Gastrocnemius medialis (tissue), 4 donors: ENCODE measurements at regions not wholly inside any gene's neighbourhood (a gene's known extent, or its start where the extent isn't known, plus 50 kb on each side); places are given as distances from the start of the nearest gene placed in this dataset.
A peak's percentile ranks its signal among the peaks of the same experiment; 100 is the strongest.

Experiments
- ATAC-seq, 2 donors: fragments of 150-250 bp; one replicate each; pipeline ENCODE4 v1.9.1; 2016
- DNase-seq, 2 donors: peaks; one replicate each; pipeline ENCODE4 v3.0.0-alpha.2; 2019
- H3K27ac ChIP-seq, 4 donors: fragments of 200-600 bp; sonication (generic); 1 replicate in 1 of 4; 2 replicates in 3 of 4; pipeline ENCODE4 v1.5.1; 2016 to 2018; ENCODE audit warnings: mild to moderate bottlenecking in 2 of 4, moderate library complexity in 1 of 4
- H3K27me3 ChIP-seq, 3 donors: fragments of 200-600 bp; sonication (generic) in 2 of 3; 1 replicate in 1 of 3; 2 replicates in 2 of 3; pipeline versions ENCODE4 v1.5.1 to v1.6.0; 2016 to 2019; ENCODE audit warnings: mild to moderate bottlenecking in 1 of 3, moderate library complexity in 1 of 3
- H3K36me3 ChIP-seq, 2 donors: fragments of 200-600 bp; sonication (generic) in 1 of 2; one replicate each; pipeline ENCODE4 v1.5.1; 2017 to 2018
- H3K4me1 ChIP-seq, 2 donors: fragments of 200-600 bp; sonication (generic) in 1 of 2; one replicate each; pipeline ENCODE4 v1.5.1; 2016 to 2017; ENCODE audit warnings: mild to moderate bottlenecking in 2 of 2
- H3K4me3 ChIP-seq, 4 donors: fragments of 200-600 bp; sonication (generic) in 3 of 4; 1 replicate in 1 of 4; 2 replicates in 3 of 4; pipeline ENCODE4 v1.5.1; 2016 to 2019; ENCODE audit warnings: mild to moderate bottlenecking in 2 of 4
- H3K9me3 ChIP-seq, 3 donors: fragments of 200-600 bp; sonication (generic) in 2 of 3; 1 replicate in 1 of 3; 2 replicates in 2 of 3; pipeline ENCODE4 v1.5.1; 2016 to 2019
- CTCF ChIP-seq, 5 experiments: fragments of 450-650 bp in 3 of 5; fragments of 200-600 bp in 2 of 5; sonication (generic) in 2 of 5; IDR thresholded peaks in 4 of 5; conservative IDR thresholded peaks in 1 of 5; 1 replicate in 4 of 5; 2 replicates in 1 of 5; pipeline ENCODE4 v1.5.1; 2016 to 2019; ENCODE audit warnings: antibody characterized with exemption in 5 of 5, mild to moderate bottlenecking in 3 of 5, moderate library complexity in 3 of 5
- POLR2A ChIP-seq, 2 donors: fragments of 450-650 bp; IDR thresholded peaks; one replicate each; pipeline ENCODE4 v1.6.1; 2017; ENCODE audit warnings: antibody characterized with exemption in 2 of 2, mild to moderate bottlenecking in 2 of 2, moderate library complexity in 2 of 2
- in situ Hi-C, 4 donors: fragments of 200-750 bp; cut with MboI; loops; one replicate each; pipeline versions ENCODE4 v1.15.0 to v1.8.0; 2017; ENCODE audit warnings: low sequenced_read_pairs in 4 of 4
- intact Hi-C: fragments of 100-400 bp; cut with DNase I; formaldehyde crosslinking; loops from one replicate; pipeline ENCODE4 v1.15.1; 2023; ENCODE audit warnings: low total_unique reads

- ATAC-seq (no peak), DNase-seq (no peak)
- intact Hi-C loops = no loop called here
These were observed 137.2 kb upstream of the NCOR2 start for GRCh38 chr12:124704619-124705018.

GRCh38 chr12:124703856-124704255 lies 136.4 kb upstream of the NCOR2 start:
- no peaks in the 10 kb centered on the region for H3K9me3 ChIP-seq
- in situ Hi-C loops (no loop called here), intact Hi-C loops (no loop called here)
- no peaks in the 10 kb centered on the region for H3K27me3 ChIP-seq
- ATAC-seq (no peak), DNase-seq (no peak)
- H3K4me1 ChIP-seq = peaks cover 4 to 9% of the 10 kb centered on the region in 2 donors
- no peaks in the 10 kb centered on the region for H3K36me3 ChIP-seq
- TF ChIP-seq POLR2A (IDR thresholded peaks at IDR 0.05) (no peak), CTCF (IDR thresholded peaks at IDR 0.05 in 4 of 5, conservative IDR thresholded peaks at IDR 0.05 in 1 of 5) (no peak)
- no peak overlapping the region for H3K27ac ChIP-seq
- no peak overlapping the region for H3K4me3 ChIP-seq

More at GRCh38 chr12:124704619-124705018, 137.2 kb upstream of the NCOR2 start:
- H3K36me3 ChIP-seq = no peaks in the 10 kb centered on the region
- no peak overlapping the region for H3K4me3 ChIP-seq
- TF ChIP-seq CTCF (IDR thresholded peaks at IDR 0.05 in 4 of 5, conservative IDR thresholded peaks at IDR 0.05 in 1 of 5) = no peak
- no peak for TF ChIP-seq POLR2A (IDR thresholded peaks at IDR 0.05)
- in situ Hi-C loops = no loop called here
- no peaks in the 10 kb centered on the region for H3K9me3 ChIP-seq
- no peak overlapping the region for H3K27ac ChIP-seq
- no peaks in the 10 kb centered on the region for H3K27me3 ChIP-seq
- peaks cover 4 to 9% of the 10 kb centered on the region in 2 donors for H3K4me1 ChIP-seq

- in situ Hi-C loops = no loop called here
- H3K4me3 ChIP-seq = no peak overlapping the region
- no peak for TF ChIP-seq POLR2A (IDR thresholded peaks at IDR 0.05)
- TF ChIP-seq CTCF (IDR thresholded peaks at IDR 0.05 in 4 of 5, conservative IDR thresholded peaks at IDR 0.05 in 1 of 5) = no peak
- DNase-seq (no peak), ATAC-seq (no peak)
- H3K36me3 ChIP-seq = no peaks in the 10 kb centered on the region
- intact Hi-C loops = no loop called here
- no peaks in the 10 kb centered on the region for H3K27me3 ChIP-seq
- no peaks in the 10 kb centered on the region for H3K9me3 ChIP-seq
- peaks cover 4 to 9% of the 10 kb centered on the region in 2 donors for H3K4me1 ChIP-seq
- H3K27ac ChIP-seq = no peak overlapping the region
These were observed 135.3 kb upstream of the NCOR2 start for GRCh38 chr12:124702736-124703135.

DNA sequence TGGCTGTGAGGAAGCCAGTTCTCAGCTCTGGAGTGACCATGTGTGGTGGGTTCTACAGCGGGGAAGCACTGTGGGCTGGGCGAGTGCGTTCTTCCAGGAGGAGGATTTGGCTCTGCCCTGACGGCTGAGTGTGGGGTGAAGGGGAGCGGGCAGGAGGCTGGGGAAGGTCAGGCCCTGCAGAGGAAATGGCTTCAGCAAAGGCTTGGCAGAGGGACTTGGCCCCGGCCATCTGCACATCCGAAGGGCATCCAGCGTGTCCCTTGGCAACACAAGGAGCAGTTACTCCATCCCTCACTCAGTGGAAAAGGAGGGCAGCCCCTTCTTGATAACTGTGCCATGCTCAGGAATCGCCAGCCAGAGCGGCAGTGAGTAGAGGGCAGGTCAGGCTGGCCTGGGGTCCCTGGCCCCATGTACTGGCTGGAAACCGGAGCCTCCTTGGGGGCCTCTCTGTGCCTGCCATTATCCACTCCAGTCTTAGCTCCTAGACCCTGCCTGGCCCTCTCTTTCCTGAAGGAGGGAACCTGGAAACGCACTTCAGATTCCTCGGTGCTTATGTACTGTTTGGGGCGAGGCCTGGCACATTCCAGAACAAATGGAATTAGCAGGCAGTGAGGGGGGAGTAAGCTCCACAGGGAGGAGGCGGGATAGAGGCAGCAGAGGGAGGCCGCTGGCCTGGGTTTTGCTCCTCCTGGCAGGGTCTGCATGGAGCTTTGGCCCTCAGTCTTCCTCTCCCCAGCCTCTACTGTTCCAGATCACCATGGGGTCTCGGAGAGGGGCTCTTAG lies 133.6 kb upstream of the NCOR2 start:
- in situ Hi-C loops = no loop called here
- Histone ChIP-seq H3K4me3 (no peak overlapping the region), H3K27me3 (no peaks in the 10 kb centered on the region), H3K36me3 (no peaks in the 10 kb centered on the region), H3K9me3 (no peaks in the 10 kb centered on the region), H3K27ac (peak overlapping the region in 2 of 4 donors; percentile 33 to 43), H3K4me1 (peaks cover 4 to 9% of the 10 kb centered on the region in 2 donors)
- intact Hi-C loops = no loop called here
- TF ChIP-seq POLR2A (IDR thresholded peaks at IDR 0.05) (no peak), CTCF (IDR thresholded peaks at IDR 0.05 in 4 of 5, conservative IDR thresholded peaks at IDR 0.05 in 1 of 5) (no peak)
- peak; percentile 22 to 32 for ATAC-seq
- DNase-seq = no peak
